ENCODE measurements at regions not wholly inside any gene's neighbourhood (a gene's known extent, or its start where the extent isn't known, plus 50 kb on each side); places are given as distances from the start of the nearest gene placed in this dataset.

DNA sequence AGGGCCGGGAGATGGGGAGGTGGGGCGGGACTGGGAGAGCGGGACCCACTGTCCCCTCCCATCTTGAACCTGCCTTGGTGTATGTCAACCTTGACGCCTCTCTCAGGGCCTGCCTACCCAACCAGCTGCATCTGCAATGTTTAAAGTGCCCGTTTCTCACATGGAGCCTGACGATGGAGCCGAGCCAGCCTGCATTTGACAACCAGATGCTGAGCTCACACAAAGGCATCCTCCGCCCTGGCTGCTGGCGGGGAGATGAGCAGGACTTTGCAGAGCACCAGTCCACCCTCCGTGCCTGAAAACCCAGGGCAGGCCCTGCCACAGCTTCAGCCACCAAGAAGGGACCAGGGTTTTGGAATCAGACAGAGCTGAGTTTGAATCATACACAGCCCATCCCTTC lies 141.1 kb upstream of the SMIM23 start:
- Histone ChIP-seq H3K27ac (replicated peaks) (no peak overlapping the region), H3K27me3 (ENCODE audit: insufficient read depth, poor library complexity, severe bottlenecking) (no peaks in the 10 kb centered on the region), H3K4me3 (replicated peaks; ENCODE audit: insufficient read depth, low read length) (no peak overlapping the region)
- TF ChIP-seq POLR2AphosphoS5 (IDR thresholded peaks at IDR 0.05; ENCODE audit: low read depth) (no peak), GABPA (IDR thresholded peaks at IDR 0.05; ENCODE audit: low read depth) (no peak), SPI1 (IDR thresholded peaks at IDR 0.05; ENCODE audit: borderline replicate concordance, low read depth) (no peak), REST (IDR thresholded peaks at IDR 0.05; ENCODE audit: insufficient replicate concordance, low read depth) (no peak)
- TF ChIP-seq, protein P1, sequence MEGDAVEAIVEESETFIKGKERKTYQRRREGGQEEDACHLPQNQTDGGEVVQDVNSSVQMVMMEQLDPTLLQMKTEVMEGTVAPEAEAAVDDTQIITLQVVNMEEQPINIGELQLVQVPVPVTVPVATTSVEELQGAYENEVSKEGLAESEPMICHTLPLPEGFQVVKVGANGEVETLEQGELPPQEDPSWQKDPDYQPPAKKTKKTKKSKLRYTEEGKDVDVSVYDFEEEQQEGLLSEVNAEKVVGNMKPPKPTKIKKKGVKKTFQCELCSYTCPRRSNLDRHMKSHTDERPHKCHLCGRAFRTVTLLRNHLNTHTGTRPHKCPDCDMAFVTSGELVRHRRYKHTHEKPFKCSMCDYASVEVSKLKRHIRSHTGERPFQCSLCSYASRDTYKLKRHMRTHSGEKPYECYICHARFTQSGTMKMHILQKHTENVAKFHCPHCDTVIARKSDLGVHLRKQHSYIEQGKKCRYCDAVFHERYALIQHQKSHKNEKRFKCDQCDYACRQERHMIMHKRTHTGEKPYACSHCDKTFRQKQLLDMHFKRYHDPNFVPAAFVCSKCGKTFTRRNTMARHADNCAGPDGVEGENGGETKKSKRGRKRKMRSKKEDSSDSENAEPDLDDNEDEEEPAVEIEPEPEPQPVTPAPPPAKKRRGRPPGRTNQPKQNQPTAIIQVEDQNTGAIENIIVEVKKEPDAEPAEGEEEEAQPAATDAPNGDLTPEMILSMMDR (IDR thresholded peaks at IDR 0.05; ENCODE audit: insufficient read depth, low read length) = no peak
- no peak for DNase-seq (ENCODE audit: low read depth in 1 of 2, low spot score in 1 of 2)

DNA sequence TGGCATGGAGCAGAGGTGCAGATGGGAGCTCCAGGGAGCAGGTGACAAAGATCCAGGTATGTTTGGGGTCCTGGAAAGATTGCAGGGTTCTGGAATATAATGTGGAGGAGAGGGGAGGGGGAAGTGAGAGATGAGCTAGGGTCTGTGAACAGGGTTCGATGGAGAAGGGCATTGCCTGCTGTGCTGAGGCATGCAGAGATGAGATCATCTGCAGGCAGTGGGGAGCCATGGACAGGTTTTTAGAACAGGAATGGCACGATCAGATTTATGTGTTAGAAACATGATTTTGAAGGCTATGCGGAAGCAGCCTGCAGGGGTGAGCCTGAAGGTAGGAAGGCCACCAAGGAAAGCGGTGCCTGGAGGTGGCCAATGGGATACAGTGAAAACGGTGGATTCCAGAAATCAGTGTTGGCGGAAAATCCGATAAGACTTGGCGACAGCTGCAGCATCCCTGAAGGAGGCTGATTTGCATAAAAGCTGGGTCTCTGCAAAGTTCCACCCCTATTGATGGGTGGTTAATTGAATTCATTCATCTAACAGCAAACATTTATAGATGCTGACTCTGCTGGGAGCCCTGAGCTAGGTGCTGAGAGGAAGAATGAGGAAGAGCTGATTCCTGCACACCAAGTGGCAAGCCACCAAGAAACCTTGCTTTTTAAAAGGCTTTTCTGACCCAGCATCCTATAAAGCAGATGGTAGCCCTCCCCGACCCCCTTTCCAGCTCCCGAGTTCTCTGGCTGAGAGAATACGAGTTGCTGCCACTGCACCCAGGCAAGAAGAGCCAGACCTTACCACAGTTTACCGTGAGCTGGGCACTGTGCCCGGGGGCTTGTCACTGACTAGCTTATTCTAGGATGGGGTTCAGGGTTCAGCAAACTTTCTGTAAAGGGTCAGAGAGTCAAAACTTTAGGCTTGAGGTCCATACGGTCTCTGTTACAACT lies 139.2 kb upstream of the SMIM23 start:
- TF ChIP-seq GABPA (IDR thresholded peaks at IDR 0.05; ENCODE audit: low read depth) (no peak), REST (IDR thresholded peaks at IDR 0.05; ENCODE audit: insufficient replicate concordance, low read depth) (no peak), SPI1 (IDR thresholded peaks at IDR 0.05; ENCODE audit: borderline replicate concordance, low read depth) (no peak), POLR2AphosphoS5 (IDR thresholded peaks at IDR 0.05; ENCODE audit: low read depth) (no peak)
- TF ChIP-seq, protein P1 (IDR thresholded peaks at IDR 0.05; ENCODE audit: insufficient read depth, low read length) = no peak
- Histone ChIP-seq H3K4me3 (replicated peaks; ENCODE audit: insufficient read depth, low read length) (no peak overlapping the region), H3K27me3 (ENCODE audit: insufficient read depth, poor library complexity, severe bottlenecking) (no peaks in the 10 kb centered on the region), H3K27ac (replicated peaks) (no peak overlapping the region)
- DNase-seq (ENCODE audit: low read depth in 1 of 2, low spot score in 1 of 2) = no peak

GRCh38 chr5:171647043-171647903 lies 138.3 kb upstream of the SMIM23 start:
- TF ChIP-seq POLR2AphosphoS5 (IDR thresholded peaks at IDR 0.05; ENCODE audit: low read depth) (no peak), GABPA (IDR thresholded peaks at IDR 0.05; ENCODE audit: low read depth) (no peak)
- H3K27me3 ChIP-seq (ENCODE audit: insufficient read depth, poor library complexity, severe bottlenecking) = no peaks in the 10 kb centered on the region
- DNase-seq (ENCODE audit: low read depth in 1 of 2, low spot score in 1 of 2) = peak in 1 of 2 experiments; percentile 12
- H3K4me3 ChIP-seq (replicated peaks; ENCODE audit: insufficient read depth, low read length) = no peak overlapping the region
- H3K27ac ChIP-seq (replicated peaks) = no peak overlapping the region

DNA sequence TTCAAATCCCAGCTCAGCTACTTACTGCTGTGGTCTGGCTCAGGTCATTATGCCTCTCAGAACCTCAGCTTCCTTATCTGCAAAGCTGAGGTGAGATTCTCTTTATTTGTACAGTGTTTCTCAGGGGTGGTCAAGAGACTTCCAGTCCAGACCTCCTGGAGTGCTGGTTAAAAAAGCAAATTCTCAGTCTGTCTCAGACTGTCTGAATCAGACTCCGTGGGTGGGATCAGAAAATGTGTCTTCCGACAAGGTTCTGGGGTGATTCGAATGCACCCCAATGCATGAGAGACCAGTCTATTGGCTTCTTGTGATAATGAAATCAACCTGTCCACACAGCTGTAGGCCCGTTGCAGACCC lies 137.7 kb upstream of the SMIM23 start:
- Histone ChIP-seq H3K4me3 (replicated peaks; ENCODE audit: insufficient read depth, low read length) (no peak overlapping the region), H3K27ac (replicated peaks) (no peak overlapping the region), H3K27me3 (ENCODE audit: insufficient read depth, poor library complexity, severe bottlenecking) (no peaks in the 10 kb centered on the region)
- TF ChIP-seq REST (IDR thresholded peaks at IDR 0.05; ENCODE audit: insufficient replicate concordance, low read depth) (no peak), POLR2AphosphoS5 (IDR thresholded peaks at IDR 0.05; ENCODE audit: low read depth) (no peak), SPI1 (IDR thresholded peaks at IDR 0.05; ENCODE audit: borderline replicate concordance, low read depth) (no peak), GABPA (IDR thresholded peaks at IDR 0.05; ENCODE audit: low read depth) (no peak)
- TF ChIP-seq, protein P1 (IDR thresholded peaks at IDR 0.05; ENCODE audit: insufficient read depth, low read length) = no peak
- DNase-seq (ENCODE audit: low read depth in 1 of 2, low spot score in 1 of 2) = no peak

Measured in HL-60 (cell line).